Left ventricle myocardium inferior (tissue), 1 donor: ENCODE measurements at regions not wholly inside any gene's neighbourhood (a gene's known extent, or its start where the extent isn't known, plus 50 kb on each side); places are given as distances from the start of the nearest gene placed in this dataset.

Experiments used
- DNase-seq: peaks from one replicate; pipeline ENCODE4 v3.0.0-alpha.2; 2020
- H3K27ac ChIP-seq: fragments of 200-600 bp; replicated peaks from 2 replicates; pipeline ENCODE4 v1.8.0; 2021
- H3K27me3 ChIP-seq: fragments of 200-600 bp; 2 replicates; pipeline ENCODE4 v1.8.0; 2021; ENCODE audit warnings: low read depth
- H3K36me3 ChIP-seq: fragments of 200-600 bp; 2 replicates; pipeline ENCODE4 v1.8.0; 2021
- H3K4me1 ChIP-seq: fragments of 200-600 bp; 2 replicates; pipeline ENCODE4 v1.8.0; 2021
- H3K4me3 ChIP-seq: fragments of 200-600 bp; 2 replicates; pipeline ENCODE4 v1.8.0; 2021; ENCODE audit warnings: mild to moderate bottlenecking, moderate library complexity
- H3K9me3 ChIP-seq: fragments of 200-600 bp; replicated peaks from 2 replicates; pipeline ENCODE4 v1.8.0; 2021
- intact Hi-C: fragments of 100-400 bp; cut with micrococcal nuclease; formaldehyde crosslinking; loops from one replicate; pipeline ENCODE4 v1.11.0; 2022
- TF ChIP-seq, protein P1 (sequence below): fragments of 200-600 bp; IDR thresholded peaks from 2 replicates; pipeline ENCODE4 v1.8.0; 2021; ENCODE audit warnings: antibody characterized with exemption, mild to moderate bottlenecking, borderline replicate concordance
- donor health status: DM: no; HTN: yes; CAD: no; lungs with severe emphysema.

DNA sequence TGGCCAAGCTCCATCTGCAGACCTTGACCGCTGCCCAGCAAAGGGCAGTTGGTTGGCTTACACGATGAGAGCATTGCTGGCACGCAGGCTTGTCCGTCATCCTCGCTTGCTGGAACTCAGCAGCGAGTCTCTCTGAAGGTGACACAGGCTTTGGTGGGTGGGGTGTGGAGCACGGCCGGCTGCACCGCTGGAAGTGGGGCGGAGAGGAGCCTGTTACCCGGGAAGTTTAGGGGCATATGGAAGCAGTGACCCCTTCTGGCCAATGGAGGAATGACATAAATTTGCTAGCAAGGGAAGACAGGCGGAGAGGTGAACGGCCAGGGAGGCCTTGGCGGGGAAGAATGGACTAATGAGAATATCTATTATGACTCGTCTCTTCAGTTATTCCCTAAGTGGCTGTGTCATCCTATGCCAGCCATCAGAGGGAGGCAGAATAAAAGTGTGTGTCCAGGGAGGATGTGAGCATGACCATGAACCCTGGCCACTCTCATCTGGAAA, 65.9 kb upstream of the SDK2 start:
- Histone ChIP-seq H3K4me3 (no peak overlapping the region), H3K27me3 (peaks cover 74% of the 10 kb centered on the region)
- TF ChIP-seq, protein P1, sequence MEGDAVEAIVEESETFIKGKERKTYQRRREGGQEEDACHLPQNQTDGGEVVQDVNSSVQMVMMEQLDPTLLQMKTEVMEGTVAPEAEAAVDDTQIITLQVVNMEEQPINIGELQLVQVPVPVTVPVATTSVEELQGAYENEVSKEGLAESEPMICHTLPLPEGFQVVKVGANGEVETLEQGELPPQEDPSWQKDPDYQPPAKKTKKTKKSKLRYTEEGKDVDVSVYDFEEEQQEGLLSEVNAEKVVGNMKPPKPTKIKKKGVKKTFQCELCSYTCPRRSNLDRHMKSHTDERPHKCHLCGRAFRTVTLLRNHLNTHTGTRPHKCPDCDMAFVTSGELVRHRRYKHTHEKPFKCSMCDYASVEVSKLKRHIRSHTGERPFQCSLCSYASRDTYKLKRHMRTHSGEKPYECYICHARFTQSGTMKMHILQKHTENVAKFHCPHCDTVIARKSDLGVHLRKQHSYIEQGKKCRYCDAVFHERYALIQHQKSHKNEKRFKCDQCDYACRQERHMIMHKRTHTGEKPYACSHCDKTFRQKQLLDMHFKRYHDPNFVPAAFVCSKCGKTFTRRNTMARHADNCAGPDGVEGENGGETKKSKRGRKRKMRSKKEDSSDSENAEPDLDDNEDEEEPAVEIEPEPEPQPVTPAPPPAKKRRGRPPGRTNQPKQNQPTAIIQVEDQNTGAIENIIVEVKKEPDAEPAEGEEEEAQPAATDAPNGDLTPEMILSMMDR, result peak; percentile 83

DNA sequence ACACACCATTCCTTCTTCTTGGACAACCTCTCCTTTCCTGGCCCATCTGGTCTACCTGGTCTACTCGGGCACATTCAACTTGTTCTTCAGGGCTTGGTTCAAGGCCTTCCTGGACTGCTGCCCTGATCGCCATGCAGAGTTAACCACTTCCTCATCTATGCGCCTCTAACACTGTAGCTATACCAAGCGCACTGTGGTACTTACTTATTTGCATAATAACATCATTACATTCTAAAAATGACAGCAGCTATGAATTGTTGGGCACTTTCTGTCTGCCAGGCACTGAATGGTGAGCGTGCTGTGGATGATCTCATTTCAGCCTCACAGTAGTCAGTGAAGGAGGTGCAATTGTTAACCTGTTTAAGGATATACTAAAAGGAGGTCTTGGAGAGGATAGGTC, 66.9 kb upstream of the SDK2 start:
- no peak overlapping the region for H3K4me3 ChIP-seq
- H3K36me3 ChIP-seq, result no peaks in the 10 kb centered on the region
- H3K4me1 ChIP-seq, result peaks cover 6% of the 10 kb centered on the region
- H3K9me3 ChIP-seq, result peaks cover 6% of the 10 kb centered on the region
- TF ChIP-seq, protein P1, result no peak
- intact Hi-C loops, result loop anchor here (10.0 kb wide), 1 partner anchor 286 kb away; no protein-coding TSS in a partner anchor
- no peak for DNase-seq
- peaks cover 67% of the 10 kb centered on the region for H3K27me3 ChIP-seq
- H3K27ac ChIP-seq, result no peak overlapping the region

More for the DNA sequence above, 65.9 kb upstream of the SDK2 start:
- H3K36me3 ChIP-seq, result no peaks in the 10 kb centered on the region
- H3K27ac ChIP-seq, result no peak overlapping the region
- peaks cover 6% of the 10 kb centered on the region for H3K4me1 ChIP-seq
- intact Hi-C loops, result loop anchor here (10.0 kb wide), 1 partner anchor 285 kb away; no protein-coding TSS in a partner anchor
- H3K9me3 ChIP-seq, result peaks cover 6% of the 10 kb centered on the region
- DNase-seq, result peak; percentile 55

DNA sequence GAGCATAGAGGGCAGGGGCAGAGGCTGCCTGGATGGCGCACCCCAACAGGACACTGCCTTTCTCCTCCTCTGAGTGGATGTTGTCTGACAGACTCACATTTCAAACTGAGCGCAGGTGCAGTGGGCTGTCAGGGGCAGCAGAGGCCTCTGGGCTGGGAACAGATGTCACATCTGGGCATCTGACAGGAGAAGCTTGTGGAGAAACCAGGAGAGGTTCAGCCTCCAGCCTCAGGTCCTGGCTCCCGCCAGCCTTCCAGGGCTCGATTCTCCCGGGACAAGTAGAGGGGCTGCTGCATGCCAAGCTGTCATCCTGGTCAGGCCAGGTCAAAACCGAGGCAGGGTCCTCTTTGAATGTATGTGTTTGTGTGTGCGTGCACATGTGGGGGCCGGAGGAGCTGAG, 67.7 kb upstream of the SDK2 start:
- Histone ChIP-seq H3K4me1 (peaks cover 6% of the 10 kb centered on the region), H3K27ac (no peak overlapping the region), H3K27me3 (peaks cover 63% of the 10 kb centered on the region), H3K36me3 (no peaks in the 10 kb centered on the region), H3K4me3 (no peak overlapping the region), H3K9me3 (peaks cover 6% of the 10 kb centered on the region)
- intact Hi-C loops, result loop anchor here (10.0 kb wide), 1 partner anchor 287 kb away; no protein-coding TSS in a partner anchor
- TF ChIP-seq, protein P1, result no peak
- no peak for DNase-seq

DNA sequence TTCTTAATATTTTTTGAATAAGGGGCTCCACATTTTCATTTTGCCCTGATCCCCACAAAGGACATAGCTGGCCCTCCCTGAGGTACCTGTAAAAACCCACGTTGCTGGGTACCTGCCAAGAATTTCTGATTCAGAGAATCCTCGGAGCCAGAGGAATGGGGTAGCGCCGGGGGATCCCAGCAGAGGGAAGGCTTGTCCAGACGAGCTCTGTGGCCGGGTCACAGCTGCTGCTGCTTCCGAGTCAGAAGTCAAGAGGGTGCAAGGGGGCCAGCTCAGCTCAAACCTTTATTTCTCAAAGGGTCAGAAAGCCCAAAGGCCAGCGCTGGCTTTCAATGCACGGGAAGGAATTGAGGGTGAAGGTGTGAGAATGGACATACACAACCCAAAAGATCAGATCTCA, 68.9 kb upstream of the SDK2 start:
- no peak for DNase-seq
- Histone ChIP-seq H3K4me3 (no peak overlapping the region), H3K9me3 (no peaks in the 10 kb centered on the region), H3K27me3 (peaks cover 50% of the 10 kb centered on the region), H3K27ac (no peak overlapping the region), H3K4me1 (peaks cover 6% of the 10 kb centered on the region), H3K36me3 (no peaks in the 10 kb centered on the region)
- intact Hi-C loops, result loop anchor here (10.0 kb wide), 1 partner anchor 288 kb away; no protein-coding TSS in a partner anchor
- TF ChIP-seq, protein P1, result no peak

DNA sequence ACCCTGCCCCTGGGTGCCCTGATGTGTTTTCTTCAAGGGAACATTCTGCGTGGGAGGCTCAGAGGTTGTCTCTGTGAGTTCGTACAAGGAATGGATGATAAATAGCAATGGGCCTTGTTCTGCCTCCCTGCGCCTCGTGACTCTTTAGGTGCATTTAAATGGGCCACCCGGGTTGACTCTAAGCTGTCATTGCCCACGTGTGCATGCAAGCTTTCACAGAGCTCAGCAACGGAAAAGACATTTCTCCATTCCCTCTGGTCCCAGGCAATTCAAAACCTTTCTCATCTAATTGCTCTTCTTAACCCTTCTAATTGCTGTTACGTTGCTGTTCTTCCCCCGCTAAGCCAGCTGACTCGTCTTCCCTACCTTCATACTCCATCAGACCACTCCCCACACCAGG, 71.5 kb upstream of the SDK2 start:
- peaks cover 43% of the 10 kb centered on the region for H3K27me3 ChIP-seq
- DNase-seq, result no peak
- TF ChIP-seq, protein P1, result no peak
- intact Hi-C loops, result loop anchor here (10.0 kb wide), 1 partner anchor 291 kb away; no protein-coding TSS in a partner anchor
- H3K4me1 ChIP-seq, result peaks cover 14% of the 10 kb centered on the region
- H3K36me3 ChIP-seq, result no peaks in the 10 kb centered on the region
- no peak overlapping the region for H3K4me3 ChIP-seq
- no peaks in the 10 kb centered on the region for H3K9me3 ChIP-seq
- no peak overlapping the region for H3K27ac ChIP-seq
